SK-N-SH (cell line): ENCODE measurements at regions not wholly inside any gene's neighbourhood (a gene's known extent, or its start where the extent isn't known, plus 50 kb on each side); places are given as distances from the start of the nearest gene placed in this dataset.

Experiments used
- CTCF ChIP-seq: fragments of 200-600 bp; sonication (generic); IDR thresholded peaks from 2 replicates; pipeline ENCODE4 v1.6.1; 2017; ENCODE audit warnings: antibody characterized with exemption, mild to moderate bottlenecking, moderate library complexity
- NRF1 ChIP-seq: IDR thresholded peaks from 2 replicates; pipeline ENCODE4 v1.6.1; 2012; ENCODE audit warnings: low read depth, mild to moderate bottlenecking, low read length
- SIN3A ChIP-seq: IDR thresholded peaks from 2 replicates; pipeline ENCODE4 v1.6.1; 2012; ENCODE audit warnings: low read depth, mild to moderate bottlenecking, low read length, moderate library complexity, borderline replicate concordance

- TF ChIP-seq CTCF (no peak), NRF1 (no peak), SIN3A (no peak)
Observed at GRCh38 chr15:96448923-96449322, 118.4 kb downstream of the NR2F2 start.
